Erythroblast (primary cell): ENCODE measurements at regions not wholly inside any gene's neighbourhood (a gene's known extent, or its start where the extent isn't known, plus 50 kb on each side); places are given as distances from the start of the nearest gene placed in this dataset.

Experiments used
- DNase-seq, 2 experiments: peaks; one replicate each; lab custom pipeline; 2025; lab: John Stamatoyannopoulos, UW
- GATA1 ChIP-seq: IDR thresholded peaks from 2 replicates; pipeline ENCODE4 v1.6.1; 2011; ENCODE audit warnings: low read depth, mild to moderate bottlenecking, control low read depth, low read length, moderate library complexity
- POLR2A ChIP-seq: IDR thresholded peaks from 2 replicates; pipeline ENCODE4 v1.6.1; 2011; ENCODE audit warnings: mild to moderate bottlenecking, low read length

- no peak for DNase-seq
- TF ChIP-seq POLR2A, result no peak
- no peak for TF ChIP-seq GATA1
Observed at GRCh38 chr2:134072341-134072740, 181.5 kb upstream of the MGAT5 start.

DNA sequence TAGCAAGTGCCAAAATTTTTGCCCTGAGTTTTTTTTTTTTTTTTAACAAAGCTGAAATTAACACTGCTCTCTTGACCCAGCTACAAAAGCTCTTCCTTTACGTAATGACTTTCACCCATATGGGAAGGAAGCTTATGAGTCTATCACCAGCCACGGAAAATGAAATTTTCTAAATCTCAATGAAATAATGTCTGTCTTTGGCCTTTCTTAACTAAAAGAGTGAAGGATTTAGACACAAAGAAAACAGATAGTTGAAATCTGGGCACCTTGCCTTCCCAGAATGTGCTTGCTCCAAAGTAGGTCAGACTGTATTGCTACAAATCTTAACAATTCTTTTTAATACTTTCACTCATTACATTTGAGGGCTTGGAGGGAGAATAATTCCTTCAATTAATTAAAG is 180.8 kb upstream of the MGAT5 start:
- no peak for DNase-seq
- TF ChIP-seq GATA1 (no peak), POLR2A (no peak)

GRCh38 chr2:134074619-134075018 is 179.3 kb upstream of the MGAT5 start:
- DNase-seq, result no peak
- TF ChIP-seq POLR2A, result no peak
- TF ChIP-seq GATA1, result no peak

DNA sequence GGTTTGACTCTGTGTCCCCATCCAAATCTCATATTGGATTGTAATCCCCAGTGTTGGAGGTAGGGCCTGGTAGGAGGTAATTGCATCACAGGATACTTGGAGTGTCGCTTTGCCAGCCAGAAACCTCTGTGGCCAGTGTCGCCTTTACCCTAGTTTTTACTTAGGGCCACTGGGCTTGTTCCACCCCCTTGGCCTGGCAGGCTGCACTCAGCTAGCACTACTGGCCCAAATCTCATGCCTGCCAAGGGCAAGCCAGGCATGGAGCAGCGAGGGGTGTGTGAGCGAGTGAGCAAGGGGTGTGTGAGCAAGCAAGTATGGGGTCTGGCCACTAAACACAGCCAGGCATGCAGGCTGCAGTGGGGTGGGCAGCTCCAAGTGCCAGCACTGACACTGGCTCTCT is 178.7 kb upstream of the MGAT5 start:
- DNase-seq, result no peak
- TF ChIP-seq POLR2A (no peak), GATA1 (no peak)

GRCh38 chr2:134078354-134078753 is 175.5 kb upstream of the MGAT5 start:
- no peak for DNase-seq
- TF ChIP-seq GATA1 (no peak), POLR2A (no peak)

- TF ChIP-seq GATA1, result no peak
- no peak for TF ChIP-seq POLR2A
- DNase-seq, result no peak
Observed at GRCh38 chr2:134079373-134079772, 174.5 kb upstream of the MGAT5 start.

DNA sequence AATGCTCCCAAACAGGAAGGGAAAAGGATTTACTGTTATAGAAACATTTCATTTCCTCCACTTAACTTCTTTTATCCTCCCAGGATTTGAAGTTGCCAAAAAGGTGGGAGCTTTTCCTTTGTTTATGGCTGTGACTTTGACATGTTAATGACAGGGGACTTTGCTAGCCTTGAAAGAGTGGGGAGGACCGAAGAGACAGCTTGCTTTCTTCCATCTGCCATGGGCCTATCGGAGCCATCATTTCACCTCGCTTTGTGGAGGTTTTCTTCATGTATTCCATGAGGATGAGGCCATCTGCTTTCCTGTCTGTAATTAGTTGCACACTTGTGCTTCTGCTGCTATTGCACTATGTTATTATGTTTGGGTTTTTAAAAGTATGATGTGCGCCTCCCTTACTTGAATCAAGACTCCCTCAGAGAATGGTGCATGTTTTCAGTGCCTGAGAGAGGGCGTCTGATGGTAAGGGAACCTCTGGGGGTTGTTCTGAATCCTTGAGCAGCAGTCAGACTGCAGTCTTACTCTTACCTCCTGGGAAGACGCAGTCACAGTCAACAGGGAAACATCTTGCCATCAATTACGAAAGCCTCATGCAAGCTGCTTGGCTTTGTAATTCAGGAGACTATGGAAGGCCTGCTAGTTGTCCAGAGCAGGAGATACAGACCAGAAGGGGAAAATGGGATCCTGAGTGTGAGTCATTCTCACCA is 173.3 kb upstream of the MGAT5 start:
- no peak for DNase-seq
- TF ChIP-seq POLR2A (no peak), GATA1 (no peak)

DNA sequence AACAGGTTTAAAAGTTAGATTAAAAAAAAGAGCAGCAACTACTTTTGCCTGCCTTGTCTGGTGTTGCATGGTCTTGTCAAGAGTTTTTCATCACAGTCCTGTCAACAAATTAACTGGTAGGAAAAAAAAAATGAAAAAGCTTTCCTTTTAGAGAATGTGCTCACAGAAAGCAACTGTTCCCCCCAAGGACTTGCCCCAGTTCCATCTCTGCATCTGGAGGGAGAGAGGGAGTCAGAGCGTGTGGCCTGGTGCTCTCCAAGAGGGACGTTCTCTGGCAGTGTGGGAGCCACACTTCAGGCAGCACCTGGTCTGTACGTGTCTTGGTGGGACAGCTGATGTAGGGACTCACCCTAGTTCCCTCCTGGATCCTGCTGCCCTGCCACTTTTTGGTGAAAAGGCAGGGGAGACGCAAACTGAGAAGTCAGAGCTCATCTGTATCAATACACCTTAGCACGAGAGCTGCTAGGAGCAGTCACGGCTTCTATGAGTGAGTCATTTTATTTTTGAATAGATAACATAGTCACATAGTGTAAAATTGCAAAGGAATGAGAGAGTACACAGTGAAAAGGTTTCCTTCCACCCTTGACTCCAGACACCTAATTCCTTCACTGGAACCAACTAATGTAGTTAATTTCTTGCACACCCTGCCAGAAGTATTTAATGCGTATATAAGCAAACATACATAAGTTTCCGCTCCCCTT is 172.5 kb upstream of the MGAT5 start:
- no peak for DNase-seq
- TF ChIP-seq POLR2A (no peak), GATA1 (no peak)

DNA sequence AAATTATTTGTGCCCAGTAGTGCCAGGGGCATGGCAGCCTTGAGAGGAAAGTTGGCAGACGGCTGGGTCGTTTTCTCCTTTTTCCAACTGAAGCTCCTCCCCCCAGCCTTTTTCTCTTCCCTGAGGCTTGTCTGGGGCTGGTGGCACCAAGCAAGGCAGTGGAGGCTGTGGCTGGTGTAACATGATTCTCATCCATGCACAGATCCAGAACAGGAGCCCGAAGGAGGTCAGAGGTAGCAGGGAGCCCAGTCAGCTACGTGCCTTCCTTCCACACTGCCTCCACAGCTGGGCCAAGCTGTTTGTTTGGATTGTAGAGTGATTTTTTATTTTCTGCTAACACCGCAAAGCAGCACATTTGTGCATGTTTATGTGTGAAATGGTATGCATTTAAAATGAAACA is 170.3 kb upstream of the MGAT5 start:
- TF ChIP-seq GATA1 (no peak), POLR2A (no peak)
- DNase-seq, result no peak

- TF ChIP-seq GATA1 (no peak), POLR2A (no peak)
- DNase-seq, result no peak
Observed at GRCh38 chr2:134086594-134087219, 167.2 kb upstream of the MGAT5 start.

- DNase-seq, result no peak
Observed at GRCh38 chr2:134087371-134087921, 166.4 kb upstream of the MGAT5 start.

GRCh38 chr2:134089454-134089853 is 164.4 kb upstream of the MGAT5 start:
- TF ChIP-seq POLR2A (no peak), GATA1 (no peak)
- DNase-seq, result no peak

More at GRCh38 chr2:134087371-134087921, 166.4 kb upstream of the MGAT5 start:
- TF ChIP-seq POLR2A (no peak), GATA1 (no peak)

GRCh38 chr2:134097740-134098139 is 156.1 kb upstream of the MGAT5 start:
- DNase-seq, result no peak
- TF ChIP-seq POLR2A, result no peak
- TF ChIP-seq GATA1, result no peak

- no peak for DNase-seq
Observed at GRCh38 chr2:134098321-134098720, 155.6 kb upstream of the MGAT5 start.

More at GRCh38 chr2:134098321-134098720, 155.6 kb upstream of the MGAT5 start:
- TF ChIP-seq GATA1, result no peak
- no peak for TF ChIP-seq POLR2A
